ENCODE measurements at regions not wholly inside any gene's neighbourhood (a gene's known extent, or its start where the extent isn't known, plus 50 kb on each side); places are given as distances from the start of the nearest gene placed in this dataset.

DNA sequence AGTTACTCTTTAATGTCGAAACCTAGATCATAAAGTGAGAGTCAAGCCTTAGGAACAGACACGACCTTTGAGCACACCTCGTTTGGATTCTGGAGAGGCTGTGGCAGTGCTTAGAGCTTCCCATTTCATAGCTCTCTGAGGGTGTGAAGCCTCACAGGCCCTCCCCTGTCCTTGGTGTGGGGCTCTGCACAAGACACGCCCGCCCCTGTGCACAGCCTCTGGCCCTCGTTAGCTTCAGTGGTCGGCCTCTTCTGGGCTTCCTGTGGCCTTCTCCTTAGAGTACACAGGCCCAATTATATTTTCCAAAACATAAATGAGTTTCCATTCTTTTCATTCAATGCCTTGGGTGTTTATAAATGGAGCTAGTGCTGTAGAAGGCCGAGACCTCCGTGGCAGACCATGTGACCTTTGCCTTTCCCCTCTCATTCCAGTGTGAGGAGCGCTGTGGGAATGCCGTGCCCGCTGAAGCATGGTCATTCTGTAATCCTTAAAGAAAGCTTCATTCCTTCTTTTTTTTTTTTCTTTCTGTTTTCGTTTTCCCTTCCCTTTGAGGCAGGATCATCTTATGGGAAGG is 208.6 kb downstream of the DCDC2C start:
- no peaks in the 10 kb centered on the region for H3K27me3 Mint-ChIP-seq (ENCODE audit: insufficient read depth, unreplicated experiment)
- no peak for DNase-seq (ENCODE audit: unreplicated experiment)
- CTCF ChIA-PET: interaction anchor here (0.7 kb wide), 1 partner anchor 174 kb away, joined by 3 read pairs; no protein-coding TSS in a partner anchor
- no peaks in the 10 kb centered on the region for H3K9me3 Mint-ChIP-seq (ENCODE audit: unreplicated experiment)
- H3K27ac Mint-ChIP-seq (ENCODE audit: low read depth, unreplicated experiment): no peak overlapping the region
- H3K4me3 Mint-ChIP-seq (ENCODE audit: unreplicated experiment): no peak overlapping the region
- intact Hi-C loops (cut with micrococcal nuclease): no loop called here
- TF ChIP-seq, protein P1, sequence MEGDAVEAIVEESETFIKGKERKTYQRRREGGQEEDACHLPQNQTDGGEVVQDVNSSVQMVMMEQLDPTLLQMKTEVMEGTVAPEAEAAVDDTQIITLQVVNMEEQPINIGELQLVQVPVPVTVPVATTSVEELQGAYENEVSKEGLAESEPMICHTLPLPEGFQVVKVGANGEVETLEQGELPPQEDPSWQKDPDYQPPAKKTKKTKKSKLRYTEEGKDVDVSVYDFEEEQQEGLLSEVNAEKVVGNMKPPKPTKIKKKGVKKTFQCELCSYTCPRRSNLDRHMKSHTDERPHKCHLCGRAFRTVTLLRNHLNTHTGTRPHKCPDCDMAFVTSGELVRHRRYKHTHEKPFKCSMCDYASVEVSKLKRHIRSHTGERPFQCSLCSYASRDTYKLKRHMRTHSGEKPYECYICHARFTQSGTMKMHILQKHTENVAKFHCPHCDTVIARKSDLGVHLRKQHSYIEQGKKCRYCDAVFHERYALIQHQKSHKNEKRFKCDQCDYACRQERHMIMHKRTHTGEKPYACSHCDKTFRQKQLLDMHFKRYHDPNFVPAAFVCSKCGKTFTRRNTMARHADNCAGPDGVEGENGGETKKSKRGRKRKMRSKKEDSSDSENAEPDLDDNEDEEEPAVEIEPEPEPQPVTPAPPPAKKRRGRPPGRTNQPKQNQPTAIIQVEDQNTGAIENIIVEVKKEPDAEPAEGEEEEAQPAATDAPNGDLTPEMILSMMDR (IDR thresholded peaks at IDR 0.05; ENCODE audit: unreplicated experiment): no peak
- no peaks in the 10 kb centered on the region for H3K36me3 Mint-ChIP-seq (ENCODE audit: insufficient read depth, unreplicated experiment)
- BruUV-seq (replicated peaks): no TSS peak
- POLR2A ChIA-PET: no interaction called here
- no peaks in the 10 kb centered on the region for H3K4me1 Mint-ChIP-seq (ENCODE audit: insufficient read depth, unreplicated experiment)

DNA sequence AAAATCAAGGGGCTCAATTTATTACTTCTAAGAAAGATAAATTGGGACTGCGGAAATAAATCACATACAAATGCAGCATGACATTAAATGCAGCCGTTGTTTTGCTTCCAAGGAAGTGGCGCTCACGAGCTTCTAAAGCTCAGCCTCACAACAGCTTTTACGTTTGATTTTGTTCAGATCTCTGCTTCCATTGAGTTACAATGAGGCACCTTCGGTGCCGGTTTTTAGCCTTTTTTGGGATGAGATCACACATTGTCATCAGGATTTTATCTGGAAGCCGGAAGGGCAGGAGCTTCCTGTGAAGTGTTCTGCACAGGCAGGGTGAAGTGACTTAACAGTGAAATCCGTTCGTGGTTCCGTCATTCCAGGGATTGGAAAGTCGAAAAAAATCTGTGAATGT is 209.8 kb downstream of the DCDC2C start:
- Mint-ChIP-seq H3K27me3 (ENCODE audit: insufficient read depth, unreplicated experiment) (no peaks in the 10 kb centered on the region), H3K27ac (ENCODE audit: low read depth, unreplicated experiment) (no peak overlapping the region), H3K4me1 (ENCODE audit: insufficient read depth, unreplicated experiment) (no peaks in the 10 kb centered on the region), H3K36me3 (ENCODE audit: insufficient read depth, unreplicated experiment) (no peaks in the 10 kb centered on the region), H3K4me3 (ENCODE audit: unreplicated experiment) (no peak overlapping the region), H3K9me3 (ENCODE audit: unreplicated experiment) (no peaks in the 10 kb centered on the region)
- no TSS peak for BruUV-seq (replicated peaks)
- DNase-seq (ENCODE audit: unreplicated experiment): no peak
- ChIA-PET POLR2A (no interaction called here), CTCF (interaction anchor here (1.4 kb wide), 1 partner anchor 185 kb away, joined by 4 read pairs; no protein-coding TSS in a partner anchor)
- intact Hi-C loops (cut with micrococcal nuclease): no loop called here
- TF ChIP-seq, protein P1 (IDR thresholded peaks at IDR 0.05; ENCODE audit: unreplicated experiment): no peak

DNA sequence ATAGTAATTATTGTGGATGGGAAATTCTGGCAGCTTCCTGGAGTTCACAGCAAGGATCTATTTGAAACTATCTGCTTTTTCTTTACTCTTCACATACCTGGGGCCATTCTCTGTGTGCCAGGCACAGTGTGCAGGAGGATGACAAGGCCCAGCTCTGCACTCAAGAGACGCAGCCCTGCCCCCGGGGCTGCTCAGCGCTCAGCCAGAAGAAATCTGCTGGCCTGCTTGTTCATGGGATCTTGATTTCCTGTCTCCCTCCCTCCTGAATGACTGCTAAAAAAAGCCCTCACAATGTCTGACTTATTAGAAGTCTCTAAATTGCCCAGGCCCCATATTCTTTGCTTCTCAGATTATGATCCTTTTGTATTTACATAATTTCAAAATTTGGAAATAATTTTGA is 210.9 kb downstream of the DCDC2C start:
- POLR2A ChIA-PET: no interaction called here

DNA sequence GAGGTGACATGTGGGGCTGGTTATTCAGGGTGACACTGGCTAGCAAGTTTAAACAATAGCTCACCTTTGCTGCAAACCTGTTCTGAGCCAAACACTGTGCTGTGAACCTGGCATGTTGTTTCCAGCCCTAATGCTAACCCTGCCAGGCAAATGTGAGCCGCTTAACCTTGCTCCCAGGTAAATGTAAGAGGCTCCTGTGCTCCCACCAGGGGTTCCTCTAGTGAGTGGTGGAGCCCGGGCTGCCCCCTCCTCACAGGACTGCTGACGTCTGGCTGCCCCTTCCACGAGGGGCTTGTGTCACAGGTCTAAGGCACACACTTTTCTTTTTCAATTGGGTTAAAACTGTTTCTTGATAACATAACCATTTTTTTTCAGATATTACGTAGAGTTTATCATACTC is 223.7 kb downstream of the DCDC2C start:
- DNase-seq (ENCODE audit: unreplicated experiment): no peak
- POLR2A ChIA-PET: interaction anchor here (0.7 kb wide), 1 partner anchor 10 kb away, joined by 3 read pairs; no protein-coding TSS in a partner anchor
- no TSS peak for BruUV-seq (replicated peaks)
- Mint-ChIP-seq H3K27ac (ENCODE audit: low read depth, unreplicated experiment) (no peak overlapping the region), H3K4me1 (ENCODE audit: insufficient read depth, unreplicated experiment) (no peaks in the 10 kb centered on the region), H3K27me3 (ENCODE audit: insufficient read depth, unreplicated experiment) (no peaks in the 10 kb centered on the region), H3K4me3 (ENCODE audit: unreplicated experiment) (no peak overlapping the region), H3K36me3 (ENCODE audit: insufficient read depth, unreplicated experiment) (no peaks in the 10 kb centered on the region), H3K9me3 (ENCODE audit: unreplicated experiment) (no peaks in the 10 kb centered on the region)
- intact Hi-C loops (cut with micrococcal nuclease): no loop called here
- TF ChIP-seq, protein P1 (IDR thresholded peaks at IDR 0.05; ENCODE audit: unreplicated experiment): no peak
- CTCF ChIA-PET: no interaction called here

More for the DNA sequence above, 210.9 kb downstream of the DCDC2C start:
- no TSS peak for BruUV-seq (replicated peaks)
- DNase-seq (ENCODE audit: unreplicated experiment): no peak
- Mint-ChIP-seq H3K27me3 (ENCODE audit: insufficient read depth, unreplicated experiment) (peaks cover 10% of the 10 kb centered on the region), H3K27ac (ENCODE audit: low read depth, unreplicated experiment) (no peak overlapping the region), H3K36me3 (ENCODE audit: insufficient read depth, unreplicated experiment) (no peaks in the 10 kb centered on the region), H3K9me3 (ENCODE audit: unreplicated experiment) (no peaks in the 10 kb centered on the region), H3K4me1 (ENCODE audit: insufficient read depth, unreplicated experiment) (no peaks in the 10 kb centered on the region), H3K4me3 (ENCODE audit: unreplicated experiment) (no peak overlapping the region)
- intact Hi-C loops (cut with micrococcal nuclease): no loop called here
- TF ChIP-seq, protein P1 (IDR thresholded peaks at IDR 0.05; ENCODE audit: unreplicated experiment): no peak
- CTCF ChIA-PET: interaction anchor here (1.4 kb wide), 1 partner anchor 186 kb away, joined by 4 read pairs; no protein-coding TSS in a partner anchor
